DOHH2 (cell line): ENCODE measurements at regions not wholly inside any gene's neighbourhood (a gene's known extent, or its start where the extent isn't known, plus 50 kb on each side); places are given as distances from the start of the nearest gene placed in this dataset.
"Not testable (repeated sequence)": the region's sequence is repeated elsewhere in the genome, so short reads cannot be mapped to it uniquely, and the experiment has no call there.

Source experiments
- H3F3A ChIP-seq: fragments of 200-600 bp; sonication (generic), shearing (Covaris generic); 2 replicates; pipeline ENCODE4 v1.6.0; 2016; ENCODE audit warnings: antibody characterized with exemption, mild to moderate bottlenecking; ENCODE audit not compliant: control insufficient read depth, insufficient read depth
- H3K27ac ChIP-seq: fragments of 200-600 bp; sonication (generic); 2 replicates; pipeline ENCODE4 v1.5.1; 2014; ENCODE audit warnings: low read depth, mild to moderate bottlenecking, low read length, moderate library complexity
- H3K27me3 ChIP-seq: fragments of 200-600 bp; sonication (generic); 2 replicates; pipeline ENCODE4 v1.6.1; 2014; ENCODE audit warnings: mild to moderate bottlenecking, low read length, mixed read lengths; ENCODE audit not compliant: control insufficient read depth
- H3K36me3 ChIP-seq: fragments of 200-600 bp; sonication (generic); 2 replicates; pipeline ENCODE4 v1.6.1; 2014; ENCODE audit warnings: mild to moderate bottlenecking, low read length, moderate library complexity, mixed read lengths; ENCODE audit not compliant: control insufficient read depth
- H3K4me1 ChIP-seq: fragments of 200-600 bp; sonication (generic); 2 replicates; pipeline ENCODE4 v1.6.1; 2014; ENCODE audit warnings: mild to moderate bottlenecking, low read length, mixed read lengths; ENCODE audit not compliant: control insufficient read depth
- H3K4me2 ChIP-seq: fragments of 200-600 bp; sonication (generic); 2 replicates; pipeline ENCODE4 v1.6.0; 2014; ENCODE audit warnings: mild to moderate bottlenecking, low read length, moderate library complexity
- H3K4me3 ChIP-seq: fragments of 200-600 bp; sonication (generic); 2 replicates; pipeline ENCODE4 v1.5.1; 2014; ENCODE audit warnings: mild to moderate bottlenecking, low read length, mixed read lengths
- H3K79me2 ChIP-seq: fragments of 200-600 bp; sonication (generic); 2 replicates; pipeline ENCODE4 v1.6.1; 2014; ENCODE audit warnings: mild to moderate bottlenecking, low read length, mixed read lengths; ENCODE audit not compliant: control insufficient read depth
- H3K9me2 ChIP-seq: fragments of 200-600 bp; sonication (generic); replicated peaks from 2 replicates; pipeline ENCODE4 v1.6.1; 2014; ENCODE audit warnings: mild to moderate bottlenecking, low read length, mixed read lengths; ENCODE audit not compliant: control insufficient read depth
- H3K9me3 ChIP-seq: fragments of 200-600 bp; sonication (generic); 2 replicates; pipeline ENCODE4 v1.6.1; 2014; ENCODE audit warnings: antibody characterized with exemption, low read length, mixed read lengths; ENCODE audit not compliant: control insufficient read depth, insufficient read depth
- H4K20me1 ChIP-seq: fragments of 200-600 bp; sonication (generic); 2 replicates; pipeline ENCODE4 v1.6.0; 2014; ENCODE audit warnings: low read depth, mild to moderate bottlenecking, antibody characterized with exemption, low read length, moderate library complexity; ENCODE audit not compliant: control insufficient read depth, insufficient read depth
- EZH2phosphoT487 ChIP-seq: fragments of 200-600 bp; sonication (generic); IDR thresholded peaks from 2 replicates; pipeline ENCODE4 v1.6.1; 2017; ENCODE audit warnings: borderline replicate concordance, mild to moderate bottlenecking, antibody characterized with exemption, low read length, moderate library complexity, mixed read lengths
- TF ChIP-seq, protein P1 (sequence below): fragments of 200-600 bp; sonication (generic); IDR thresholded peaks from one replicate; pipeline ENCODE4 v1.5.1; 2014; ENCODE audit warnings: antibody characterized with exemption, mild to moderate bottlenecking, low read depth, low read length; ENCODE audit not compliant: poor library complexity, severe bottlenecking

DNA sequence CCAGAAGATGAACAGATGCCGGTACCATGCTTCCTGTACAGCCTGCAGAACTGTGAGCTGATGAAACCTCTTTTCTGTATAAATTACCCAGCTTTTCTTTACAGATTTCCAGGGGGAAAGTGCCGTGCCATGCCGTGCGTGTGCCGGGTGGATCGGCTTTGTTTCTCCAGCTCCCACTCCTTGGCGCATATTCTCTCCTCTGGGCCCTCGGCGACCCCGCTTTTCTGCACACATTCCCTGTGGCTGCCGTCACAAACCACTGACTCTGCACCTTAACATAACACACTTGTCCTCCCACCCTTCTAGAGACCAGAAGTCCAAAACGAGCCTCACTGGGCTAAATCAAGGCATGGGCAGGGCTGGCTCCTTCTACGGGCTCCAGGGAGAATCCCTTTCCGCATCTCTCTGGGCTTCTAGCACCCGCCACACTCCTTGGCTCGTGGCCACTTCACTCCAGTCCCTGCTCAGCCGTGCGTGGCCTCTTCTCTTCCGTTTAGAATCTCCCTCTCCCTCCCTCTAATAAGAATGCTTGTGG is 164.9 kb downstream of the C16orf95 start:
- Histone ChIP-seq H4K20me1 (no peaks in the 10 kb centered on the region), H3K27me3 (no peaks in the 10 kb centered on the region), H3K79me2 (no peaks in the 10 kb centered on the region), H3K36me3 (no peaks in the 10 kb centered on the region), H3K9me3 (no peaks in the 10 kb centered on the region), H3K4me3 (no peak overlapping the region), H3K9me2 (no peaks in the 10 kb centered on the region), H3K4me1 (no peaks in the 10 kb centered on the region), H3K4me2 (no peak overlapping the region), H3K27ac (no peak overlapping the region), H3F3A (no peaks in the 10 kb centered on the region)
- TF ChIP-seq, protein P1, sequence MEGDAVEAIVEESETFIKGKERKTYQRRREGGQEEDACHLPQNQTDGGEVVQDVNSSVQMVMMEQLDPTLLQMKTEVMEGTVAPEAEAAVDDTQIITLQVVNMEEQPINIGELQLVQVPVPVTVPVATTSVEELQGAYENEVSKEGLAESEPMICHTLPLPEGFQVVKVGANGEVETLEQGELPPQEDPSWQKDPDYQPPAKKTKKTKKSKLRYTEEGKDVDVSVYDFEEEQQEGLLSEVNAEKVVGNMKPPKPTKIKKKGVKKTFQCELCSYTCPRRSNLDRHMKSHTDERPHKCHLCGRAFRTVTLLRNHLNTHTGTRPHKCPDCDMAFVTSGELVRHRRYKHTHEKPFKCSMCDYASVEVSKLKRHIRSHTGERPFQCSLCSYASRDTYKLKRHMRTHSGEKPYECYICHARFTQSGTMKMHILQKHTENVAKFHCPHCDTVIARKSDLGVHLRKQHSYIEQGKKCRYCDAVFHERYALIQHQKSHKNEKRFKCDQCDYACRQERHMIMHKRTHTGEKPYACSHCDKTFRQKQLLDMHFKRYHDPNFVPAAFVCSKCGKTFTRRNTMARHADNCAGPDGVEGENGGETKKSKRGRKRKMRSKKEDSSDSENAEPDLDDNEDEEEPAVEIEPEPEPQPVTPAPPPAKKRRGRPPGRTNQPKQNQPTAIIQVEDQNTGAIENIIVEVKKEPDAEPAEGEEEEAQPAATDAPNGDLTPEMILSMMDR, result no peak
- TF ChIP-seq EZH2phosphoT487, result no peak

GRCh38 chr16:87153326-87153725 is 163.9 kb downstream of the C16orf95 start:
- H3K9me3 ChIP-seq, result no peaks in the 10 kb centered on the region
- TF ChIP-seq EZH2phosphoT487, result no peak
- TF ChIP-seq, protein P1, result no peak
- no peaks in the 10 kb centered on the region for H3K79me2 ChIP-seq
- H3K27ac ChIP-seq, result no peak overlapping the region
- no peaks in the 10 kb centered on the region for H3K27me3 ChIP-seq
- H3K4me1 ChIP-seq, result no peaks in the 10 kb centered on the region
- no peak overlapping the region for H3K4me2 ChIP-seq
- H3F3A ChIP-seq, result no peaks in the 10 kb centered on the region
- H3K36me3 ChIP-seq, result no peaks in the 10 kb centered on the region
- H4K20me1 ChIP-seq, result no peaks in the 10 kb centered on the region
- no peak overlapping the region for H3K4me3 ChIP-seq
- no peaks in the 10 kb centered on the region for H3K9me2 ChIP-seq

- H3K4me2 ChIP-seq, H3K27ac ChIP-seq, H3K27me3 ChIP-seq, H3K4me1 ChIP-seq, H3K36me3 ChIP-seq, H3K79me2 ChIP-seq, H3K9me2 ChIP-seq, H3K9me3 ChIP-seq, H3F3A ChIP-seq, H4K20me1 ChIP-seq, H3K4me3 ChIP-seq: not testable (repeated sequence)
Observed at GRCh38 chr16:87155315-87155714, 161.9 kb downstream of the C16orf95 start.

GRCh38 chr16:87156195-87156594 is 161.0 kb downstream of the C16orf95 start:
- Histone ChIP-seq H3K4me3 (no peak overlapping the region), H4K20me1 (no peaks in the 10 kb centered on the region), H3K4me2 (no peak overlapping the region), H3K9me2 (no peaks in the 10 kb centered on the region), H3K27me3 (no peaks in the 10 kb centered on the region), H3K4me1 (no peaks in the 10 kb centered on the region), H3K36me3 (no peaks in the 10 kb centered on the region), H3K27ac (no peak overlapping the region), H3F3A (no peaks in the 10 kb centered on the region), H3K79me2 (no peaks in the 10 kb centered on the region), H3K9me3 (no peaks in the 10 kb centered on the region)
- TF ChIP-seq, protein P1, result no peak
- no peak for TF ChIP-seq EZH2phosphoT487
